HG03457 (cell line): ENCODE measurements at regions not wholly inside any gene's neighbourhood (a gene's known extent, or its start where the extent isn't known, plus 50 kb on each side); places are given as distances from the start of the nearest gene placed in this dataset.

ENCODE experiments used
- ATAC-seq: cut with Tn5 transposase; IDR thresholded peaks from one replicate; pipeline ENCODE4 v1.9.1; 2021; ENCODE audit warnings: moderate number of reproducible peaks; ENCODE audit not compliant: unreplicated experiment

DNA sequence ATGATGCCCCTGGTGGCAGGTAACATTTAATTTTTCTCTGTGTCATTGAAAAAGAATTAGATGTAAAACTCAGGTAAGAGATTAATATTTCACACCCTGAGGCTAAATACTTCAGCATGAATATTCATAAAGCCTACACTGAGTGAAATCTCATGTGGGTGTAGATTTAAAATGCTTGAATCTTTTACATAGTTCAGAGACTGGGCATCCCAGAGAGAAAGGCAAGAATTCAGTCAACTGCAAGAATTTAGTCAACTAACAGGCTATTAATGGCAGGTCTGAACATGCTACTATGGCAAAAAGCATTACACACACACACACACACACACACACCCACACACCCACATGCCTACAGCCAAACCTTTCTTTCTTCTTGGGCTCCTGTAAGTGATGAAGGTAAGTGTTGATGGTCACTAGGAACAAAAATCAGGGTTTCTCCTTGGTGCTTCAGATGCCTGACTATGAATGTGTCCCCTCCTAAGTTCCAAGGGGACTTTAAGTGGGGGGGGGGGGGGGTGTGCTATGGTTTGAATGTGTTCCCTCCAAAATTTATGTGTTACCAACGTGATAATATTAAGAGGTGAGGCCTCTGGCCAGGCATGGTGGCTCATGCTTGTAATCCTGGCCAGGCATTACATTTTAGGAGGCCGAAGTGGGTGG, 63.7 kb upstream of the PSMD7 start:
- no peak for ATAC-seq

DNA sequence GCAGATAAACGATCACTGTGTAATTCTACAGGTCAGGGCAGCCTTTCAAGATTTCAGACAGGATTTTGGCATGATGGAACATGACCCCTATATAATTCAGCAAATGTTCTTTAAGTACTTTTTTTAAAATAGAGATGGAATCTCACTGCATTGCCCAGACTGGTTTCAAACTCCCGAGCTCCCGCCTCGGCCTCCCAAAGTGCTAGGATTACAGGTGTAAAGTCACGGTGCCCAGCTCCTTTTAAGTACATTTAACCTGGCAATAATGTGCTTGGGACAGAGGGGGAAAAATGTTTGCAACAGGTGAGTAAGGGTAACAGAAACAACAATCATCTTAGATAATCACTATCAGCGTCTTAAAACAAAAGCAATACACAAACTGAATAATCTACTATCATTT, 66.5 kb upstream of the PSMD7 start:
- ATAC-seq: no peak

DNA sequence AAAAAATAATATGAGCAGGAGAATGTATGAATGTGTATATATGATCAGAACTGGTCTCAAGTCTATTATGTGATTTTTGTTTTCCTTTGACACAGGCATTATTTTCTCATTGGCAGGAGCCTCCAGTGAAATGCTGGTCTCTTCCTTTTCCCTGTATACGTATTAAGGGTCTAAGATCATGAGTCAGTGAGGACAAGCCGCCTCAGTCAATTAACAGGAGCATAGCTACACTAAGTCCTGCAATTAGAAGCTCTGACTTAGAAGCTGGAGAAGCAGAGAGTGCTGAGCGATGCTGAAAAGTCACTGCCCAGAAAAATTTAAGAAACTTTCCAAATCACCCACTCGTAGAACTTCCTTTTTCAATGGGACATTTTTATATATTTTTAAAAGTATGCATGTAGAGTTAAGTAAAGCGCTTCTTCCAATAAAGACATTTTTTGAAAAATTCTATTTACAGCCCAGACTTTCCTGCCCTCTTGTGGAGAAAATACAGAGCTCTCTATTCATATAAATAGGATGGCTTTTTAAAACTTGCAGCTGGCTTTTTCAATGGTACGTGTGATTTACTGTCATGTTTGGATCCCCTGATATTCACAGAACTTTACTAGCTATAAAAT, 70.2 kb upstream of the PSMD7 start:
- ATAC-seq: no peak

DNA sequence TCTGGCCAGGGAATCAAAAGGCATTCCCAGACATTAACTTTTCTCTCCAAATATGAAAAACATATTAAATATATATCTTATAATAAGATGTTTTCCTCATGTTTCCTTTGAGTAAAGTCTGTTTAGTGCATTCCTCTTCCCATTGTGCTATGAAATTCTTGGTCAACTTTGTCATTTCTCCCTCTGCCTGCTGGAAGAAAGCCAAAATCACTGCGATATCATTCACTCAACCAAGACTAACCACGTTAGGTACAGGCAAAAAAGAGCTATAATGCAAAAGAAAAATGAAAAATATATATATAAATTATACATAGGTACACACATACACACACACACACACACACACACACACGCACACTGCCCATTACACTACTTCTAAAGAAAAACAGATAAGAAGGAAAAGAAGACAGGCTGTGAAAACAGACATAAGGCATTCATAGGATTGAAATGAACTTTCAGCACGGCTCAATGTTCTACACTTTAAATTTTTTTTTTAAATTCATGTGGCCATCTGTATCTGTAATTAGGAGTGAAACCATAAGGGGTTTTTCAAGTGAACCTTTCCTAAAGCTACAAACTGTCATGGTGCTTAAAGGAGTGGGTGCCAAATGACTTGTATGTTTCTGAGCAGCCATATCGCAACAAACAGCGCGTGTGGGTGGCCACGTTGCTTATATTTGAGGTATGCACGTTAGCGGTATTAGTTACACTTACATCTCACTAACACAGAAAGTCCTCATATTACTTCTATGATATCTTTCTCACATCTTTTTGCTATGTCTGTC, 71.6 kb upstream of the PSMD7 start:
- ATAC-seq: no peak

DNA sequence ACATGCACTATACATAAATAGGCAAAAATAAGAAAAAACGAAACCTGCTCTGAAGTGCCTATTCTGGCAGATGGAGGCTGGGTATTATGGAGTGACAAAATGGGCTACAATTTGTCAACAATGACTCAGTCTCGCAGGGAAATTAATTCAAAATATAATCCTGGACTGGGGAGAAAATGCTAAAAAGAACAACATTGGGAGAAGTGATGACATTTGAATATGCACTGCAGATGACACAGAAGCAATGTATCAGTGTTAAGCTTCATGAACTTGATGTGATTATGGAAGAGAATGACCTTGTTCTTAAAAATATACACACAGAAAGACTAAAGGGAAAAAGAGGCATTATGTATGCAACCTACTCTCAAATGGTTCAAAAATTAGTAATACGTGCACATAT, 74.8 kb upstream of the PSMD7 start:
- no peak for ATAC-seq

DNA sequence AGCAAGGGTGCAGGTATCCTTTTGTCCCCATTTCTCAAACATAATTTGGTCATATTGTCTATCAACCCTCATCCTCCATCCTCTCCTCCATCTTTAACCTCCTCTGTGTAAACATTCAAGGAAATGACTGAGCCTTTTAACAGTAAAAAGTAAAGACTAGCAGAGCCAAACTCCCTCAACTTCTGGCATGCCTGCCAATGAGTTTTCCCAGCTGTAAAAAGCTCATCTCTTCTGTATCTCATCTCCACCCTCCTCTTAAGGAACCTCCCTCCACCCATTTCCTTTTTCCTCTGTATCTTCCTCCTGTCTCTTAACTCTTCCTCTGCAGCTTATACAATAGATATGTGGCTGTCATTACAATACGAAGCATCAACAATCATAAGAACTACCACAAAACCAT, 76.9 kb upstream of the PSMD7 start:
- ATAC-seq: no peak

DNA sequence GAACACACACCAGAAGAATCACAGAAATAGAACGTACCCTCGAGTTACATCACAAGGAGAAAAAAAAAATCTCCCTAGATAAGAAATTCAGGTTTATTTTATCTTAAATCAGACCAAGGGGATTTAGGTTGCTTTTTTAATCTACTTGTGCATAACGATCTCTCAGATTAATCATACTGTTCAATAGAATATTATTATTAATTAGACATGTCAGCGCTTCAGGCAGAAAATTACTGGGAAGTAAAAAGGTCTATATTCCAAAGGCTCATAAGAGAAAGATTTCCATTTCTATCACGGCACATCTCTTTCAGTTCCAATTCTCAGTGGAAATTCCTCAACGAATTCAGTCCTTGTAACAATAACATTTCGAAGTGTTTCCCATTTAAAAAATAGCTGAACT, 77.7 kb upstream of the PSMD7 start:
- no peak for ATAC-seq

DNA sequence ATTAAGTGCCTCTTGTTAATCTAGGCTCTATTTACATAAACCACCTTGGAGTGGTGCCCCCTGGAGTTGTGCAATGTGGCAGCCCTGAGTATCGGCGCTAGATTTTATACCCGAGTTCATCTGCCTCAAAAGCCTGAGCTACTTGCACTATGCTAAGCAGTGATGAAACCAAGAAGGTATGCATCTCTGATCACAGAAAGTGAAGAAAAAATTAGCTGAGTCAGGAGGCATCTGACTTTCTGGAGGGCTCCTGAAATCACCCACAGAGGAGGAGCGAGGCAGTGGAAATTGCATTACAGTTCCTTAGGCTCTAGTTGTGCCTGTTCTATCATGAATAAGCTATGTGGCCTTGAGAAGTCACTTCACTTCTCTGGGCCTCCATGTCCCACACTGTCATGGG, 80.3 kb upstream of the PSMD7 start:
- ATAC-seq: no peak

DNA sequence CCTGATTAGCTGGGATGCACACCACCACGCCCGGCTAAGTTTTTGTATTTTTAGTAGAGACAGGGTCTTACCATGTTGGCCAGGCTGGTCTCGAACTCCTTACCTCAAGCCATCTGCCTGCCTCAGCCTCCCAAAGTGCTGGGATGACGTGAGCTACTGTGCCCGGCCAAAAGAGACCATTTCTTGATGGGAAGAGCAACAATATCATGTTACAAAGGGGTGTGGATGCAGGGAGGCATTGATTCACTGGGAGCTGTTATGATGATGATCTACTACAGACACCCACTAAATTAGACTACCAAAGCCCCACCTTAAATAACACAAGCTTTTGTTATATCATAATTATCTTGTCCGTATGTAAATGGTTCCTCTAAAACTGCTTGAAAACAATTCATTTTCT, 81.4 kb upstream of the PSMD7 start:
- no peak for ATAC-seq

DNA sequence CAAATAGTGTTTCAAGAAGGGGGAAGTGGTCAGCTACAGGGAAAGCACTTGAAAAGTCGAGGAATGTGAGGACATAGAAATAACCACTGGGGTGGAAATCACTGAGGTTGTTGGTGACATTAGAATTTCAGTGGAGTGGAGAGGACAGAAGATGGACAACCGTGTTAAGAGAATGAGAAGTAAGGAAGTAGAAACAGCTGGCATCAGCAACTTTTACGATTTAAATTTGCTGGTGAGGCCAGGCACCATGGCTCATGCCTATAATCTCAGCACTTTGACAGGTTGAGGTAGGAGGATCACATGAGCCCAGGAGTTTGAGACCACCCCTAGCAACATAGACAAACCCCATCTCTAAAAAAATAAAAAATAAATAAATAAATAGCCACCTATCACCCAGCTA, 83.2 kb upstream of the PSMD7 start:
- ATAC-seq: no peak

DNA sequence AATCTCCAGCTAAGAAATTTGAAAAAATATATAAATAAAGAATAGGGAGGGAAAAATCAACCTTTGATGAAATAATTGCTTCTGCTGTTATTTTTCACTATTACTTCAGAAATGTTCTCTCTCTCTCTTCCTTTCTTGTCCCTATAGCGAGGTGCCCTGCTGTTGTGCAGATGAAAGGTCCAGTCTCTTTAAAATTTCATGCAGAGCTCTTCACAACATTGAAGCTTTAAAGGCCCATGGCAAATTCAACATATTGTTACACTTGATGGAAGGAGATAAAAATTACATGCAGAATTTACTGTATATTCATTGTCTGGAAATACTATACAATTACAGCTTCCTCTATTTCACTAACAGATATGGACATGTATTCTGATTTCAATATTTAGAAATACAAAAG, 86.4 kb upstream of the PSMD7 start:
- no peak for ATAC-seq

DNA sequence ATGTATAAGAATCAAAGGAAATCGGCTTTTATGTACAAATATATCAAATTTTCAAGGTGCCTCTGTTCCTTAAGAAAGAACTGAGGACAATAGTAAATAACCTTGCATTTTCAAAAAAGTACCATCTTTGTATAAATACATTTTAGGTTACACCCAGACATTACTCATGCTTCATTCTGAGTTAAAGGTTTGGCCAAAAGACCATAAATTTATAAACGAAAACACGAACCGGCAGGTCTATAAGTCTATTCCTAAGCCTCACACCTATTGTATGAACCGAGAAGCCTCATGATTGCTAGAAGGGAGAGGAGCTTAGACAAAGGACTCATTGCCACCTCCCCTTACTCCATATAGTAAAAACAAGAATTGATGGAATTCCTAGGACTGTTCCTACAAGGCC, 94.6 kb upstream of the PSMD7 start:
- ATAC-seq: no peak

DNA sequence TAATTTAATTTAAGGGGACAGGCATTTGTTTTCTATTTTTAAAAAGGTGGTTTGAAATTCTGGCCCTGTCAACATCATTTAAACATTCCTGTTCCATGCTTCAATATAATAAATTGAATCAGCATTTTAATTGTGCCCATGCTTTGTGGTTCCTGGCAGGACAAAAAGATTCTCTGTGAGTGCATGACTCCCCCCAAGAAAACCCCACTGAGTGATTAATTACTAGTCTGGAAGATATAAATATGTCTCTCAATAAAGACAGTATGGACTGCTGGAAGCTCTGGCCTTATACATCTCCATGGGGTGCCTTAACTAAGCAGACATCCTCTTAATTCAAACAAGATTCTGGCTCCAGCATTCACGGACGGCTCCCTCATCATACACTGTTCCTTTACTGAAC, 95.0 kb upstream of the PSMD7 start:
- ATAC-seq: no peak

DNA sequence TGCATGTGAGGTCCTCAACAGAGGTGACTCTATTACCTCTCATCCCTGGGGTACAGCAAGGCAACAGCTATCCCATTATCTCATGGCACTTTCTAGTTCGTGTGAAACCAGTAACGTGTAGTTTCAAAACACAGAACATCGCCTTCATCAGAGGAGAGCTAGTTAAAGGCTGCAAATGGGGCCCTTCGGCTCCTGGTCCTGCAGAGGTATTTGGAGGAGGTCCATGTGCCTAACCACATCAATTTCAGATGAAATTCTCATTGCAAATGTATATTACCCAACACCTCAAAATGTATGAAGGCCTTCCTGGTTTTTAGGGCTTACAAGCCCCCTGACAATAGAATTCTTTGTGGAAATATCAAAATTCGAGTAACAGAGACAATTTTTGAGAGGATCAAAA, 95.7 kb upstream of the PSMD7 start:
- ATAC-seq: no peak

DNA sequence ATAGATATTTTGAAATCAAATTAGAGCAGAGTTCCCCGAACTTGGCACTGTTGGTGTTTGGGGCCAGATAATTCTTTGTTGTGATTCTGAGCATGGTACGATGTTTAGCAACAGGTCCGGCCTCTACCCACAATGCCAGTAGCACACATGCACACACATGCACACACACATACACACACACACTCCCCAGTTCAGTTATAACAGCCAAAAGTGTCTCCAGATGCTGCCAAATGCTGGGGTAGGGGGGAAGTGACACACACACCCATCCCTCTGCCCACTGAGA, 96.8 kb upstream of the PSMD7 start:
- ATAC-seq: no peak

DNA sequence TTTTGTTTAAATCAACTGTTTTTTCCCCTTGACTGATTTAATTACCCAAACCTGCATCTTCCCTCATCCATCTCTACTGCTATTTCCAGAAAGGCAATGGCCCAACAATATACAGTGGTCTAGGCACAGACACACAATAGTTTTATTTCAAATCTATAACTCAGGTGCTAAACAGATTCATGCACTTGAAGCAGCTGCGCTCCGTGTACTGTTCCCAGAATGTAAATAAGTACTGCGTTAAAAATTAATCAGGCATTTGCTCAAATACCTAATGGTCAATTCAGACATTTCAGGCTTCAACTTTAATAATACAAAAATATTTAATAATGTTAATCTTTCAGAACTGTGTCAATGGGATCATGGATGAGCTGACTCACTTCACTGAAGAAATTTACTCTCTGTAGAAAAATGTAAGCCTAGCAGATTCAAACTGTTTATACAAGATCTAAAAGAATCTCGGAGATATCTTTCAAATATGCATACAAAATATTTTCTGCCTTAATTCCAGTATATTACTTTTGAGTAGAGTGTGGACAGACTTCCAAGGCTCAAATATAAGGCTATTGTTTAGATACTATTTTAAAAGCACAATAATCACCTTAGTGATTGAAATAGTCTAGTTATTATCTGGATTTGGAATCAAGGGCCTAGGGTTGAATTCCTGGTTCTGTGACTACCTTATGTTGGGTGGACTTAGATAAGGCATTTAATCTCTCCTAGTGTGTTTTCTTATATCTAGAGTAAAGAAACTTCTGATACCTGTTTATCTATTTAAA, 97.4 kb upstream of the PSMD7 start:
- no peak for ATAC-seq

DNA sequence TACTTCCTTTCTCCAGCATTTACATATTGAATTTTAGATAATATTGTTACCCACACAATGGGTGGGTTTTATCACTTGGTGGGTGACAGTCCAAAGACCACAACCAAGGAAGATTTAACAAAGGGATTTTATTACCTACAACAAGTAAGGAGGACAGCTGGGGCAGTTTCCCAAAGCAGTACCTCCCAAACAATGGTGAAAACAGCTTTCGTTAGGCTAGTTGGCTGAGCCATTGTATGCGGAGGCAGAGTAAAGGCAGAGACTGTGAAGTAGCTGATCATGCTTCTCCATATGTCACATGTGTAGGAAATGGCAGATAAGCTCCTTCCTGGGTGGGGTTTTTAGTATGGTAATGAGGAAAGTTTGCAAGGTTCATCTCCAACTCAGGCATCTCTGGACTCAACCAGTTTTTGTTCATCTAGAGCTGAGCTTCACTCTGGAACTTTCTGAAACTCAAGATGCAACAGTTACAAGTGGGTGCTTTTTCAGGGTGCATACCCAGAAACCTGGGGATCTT, 104.3 kb upstream of the PSMD7 start:
- ATAC-seq: no peak

DNA sequence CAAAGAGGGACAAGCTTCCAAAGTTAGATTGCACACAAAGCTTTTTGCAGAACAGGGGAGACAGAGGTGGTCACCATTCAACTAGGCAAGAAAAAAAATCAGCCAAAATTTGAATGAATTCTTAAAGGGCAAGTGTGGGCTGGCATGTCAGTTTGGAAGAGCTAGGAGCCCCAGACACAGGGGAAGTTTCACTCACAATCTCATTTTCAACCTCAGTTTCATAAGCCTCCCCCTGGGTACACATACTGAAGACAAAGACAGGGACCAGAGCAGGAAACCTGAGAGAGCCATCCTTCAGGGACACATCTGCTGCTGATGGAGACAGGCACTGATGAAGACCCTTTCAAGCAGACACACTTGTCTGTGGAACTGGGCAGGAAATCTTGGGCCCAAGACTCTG, 106.3 kb upstream of the PSMD7 start:
- ATAC-seq: no peak

DNA sequence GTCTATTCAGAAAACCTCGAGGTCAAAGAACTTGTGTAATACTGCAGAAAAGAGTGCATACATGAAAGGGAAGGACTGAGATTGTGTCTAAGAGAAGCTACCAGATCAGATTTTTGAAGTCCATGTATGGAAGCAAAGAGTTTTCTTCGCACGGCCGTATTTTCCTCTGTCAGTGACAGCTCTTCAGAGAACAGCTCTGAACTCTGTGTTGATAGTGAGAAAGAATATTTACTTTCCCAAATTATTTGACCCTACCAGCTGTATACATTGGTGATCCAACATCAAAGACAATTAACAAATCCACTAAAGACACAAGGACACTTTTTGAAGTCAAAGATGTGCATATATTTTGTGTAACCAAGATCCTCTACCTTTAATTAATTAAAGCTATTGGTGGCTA, 107.8 kb upstream of the PSMD7 start:
- no peak for ATAC-seq

DNA sequence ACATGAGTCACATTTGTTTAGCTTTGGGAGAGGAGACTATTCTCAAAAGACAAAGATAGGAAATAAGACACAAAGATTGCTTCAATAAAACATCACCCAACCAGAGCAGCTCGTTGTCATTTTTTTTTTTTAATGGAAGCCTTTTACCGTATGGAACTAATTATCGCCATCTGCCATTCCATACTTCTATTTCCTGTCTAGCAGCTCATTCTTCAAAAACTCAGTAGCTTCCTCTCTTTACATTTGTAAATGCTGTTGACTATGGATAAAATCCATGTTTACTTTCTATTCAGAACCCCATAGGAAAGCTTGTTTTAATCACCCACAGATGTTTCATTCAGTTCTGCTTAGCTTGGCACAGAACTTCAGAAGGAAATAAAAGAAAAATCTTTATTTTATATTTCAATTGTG, 110.0 kb upstream of the PSMD7 start:
- ATAC-seq: no peak

DNA sequence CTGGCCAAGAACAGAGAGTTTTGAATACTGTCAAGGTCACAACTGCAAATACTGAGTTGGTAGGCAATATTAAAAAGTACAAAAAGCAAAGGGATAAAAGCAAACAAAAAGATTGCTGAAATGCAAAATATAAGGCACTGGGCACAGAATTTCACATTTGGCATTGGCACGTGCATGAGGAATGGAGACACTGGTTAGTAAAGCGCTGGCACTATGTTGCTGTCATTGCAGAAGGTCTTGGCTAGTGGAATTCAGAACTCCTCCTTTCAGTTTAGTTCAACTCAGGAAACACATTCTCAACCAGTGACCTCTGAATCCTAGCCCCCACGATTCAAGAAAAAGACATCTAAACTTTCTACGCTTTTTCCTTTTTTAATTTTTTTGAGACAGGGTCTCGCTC, 111.8 kb upstream of the PSMD7 start:
- no peak for ATAC-seq
